Ureter (tissue), 1 donor: ENCODE measurements at regions not wholly inside any gene's neighbourhood (a gene's known extent, or its start where the extent isn't known, plus 50 kb on each side); places are given as distances from the start of the nearest gene placed in this dataset.
A peak's percentile ranks its signal among the peaks of the same experiment; 100 is the strongest.

Experiments
- DNase-seq: peaks from one replicate; pipeline ENCODE4 v3.0.0-alpha.2; 2020; ENCODE audit warnings: low spot score
- donor health status: DM: yes; HTN: yes; CAD: no.

GRCh38 chr10:123604506-123604905 lies 61.6 kb upstream of the GPR26 start:
- DNase-seq: no peak

- no peak for DNase-seq
These were observed 60.1 kb upstream of the GPR26 start for GRCh38 chr10:123606006-123606405.

GRCh38 chr10:123606955-123607354 lies 59.2 kb upstream of the GPR26 start:
- no peak for DNase-seq

- no peak for DNase-seq
These were observed 58.8 kb upstream of the GPR26 start for GRCh38 chr10:123607386-123607785.

- no peak for DNase-seq
These were observed 58.1 kb upstream of the GPR26 start for GRCh38 chr10:123608047-123608446.

GRCh38 chr10:123611243-123611642 lies 54.9 kb upstream of the GPR26 start:
- no peak for DNase-seq

GRCh38 chr10:123611876-123612275 lies 54.3 kb upstream of the GPR26 start:
- DNase-seq: no peak

GRCh38 chr10:123613346-123613850 lies 52.8 kb upstream of the GPR26 start:
- DNase-seq: no peak

- peak; percentile 74 for DNase-seq
These were observed 51.3 kb upstream of the GPR26 start for GRCh38 chr10:123614888-123615287.
